Stimulated activated CD4-positive, alpha-beta T cell treated with anti-CD3 and anti-CD28 coated beads, Interleukin-4, amount 100 ng/mL, for 1 hour (primary cell): ENCODE measurements at regions not wholly inside any gene's neighbourhood (a gene's known extent, or its start where the extent isn't known, plus 50 kb on each side); places are given as distances from the start of the nearest gene placed in this dataset.
"Not testable (repeated sequence)": the region's sequence is repeated elsewhere in the genome, so short reads cannot be mapped to it uniquely, and the experiment has no call there.

Source experiments
- DNase-seq: peaks from one replicate; pipeline ENCODE4 v3.0.0-alpha.2; 2020

DNA sequence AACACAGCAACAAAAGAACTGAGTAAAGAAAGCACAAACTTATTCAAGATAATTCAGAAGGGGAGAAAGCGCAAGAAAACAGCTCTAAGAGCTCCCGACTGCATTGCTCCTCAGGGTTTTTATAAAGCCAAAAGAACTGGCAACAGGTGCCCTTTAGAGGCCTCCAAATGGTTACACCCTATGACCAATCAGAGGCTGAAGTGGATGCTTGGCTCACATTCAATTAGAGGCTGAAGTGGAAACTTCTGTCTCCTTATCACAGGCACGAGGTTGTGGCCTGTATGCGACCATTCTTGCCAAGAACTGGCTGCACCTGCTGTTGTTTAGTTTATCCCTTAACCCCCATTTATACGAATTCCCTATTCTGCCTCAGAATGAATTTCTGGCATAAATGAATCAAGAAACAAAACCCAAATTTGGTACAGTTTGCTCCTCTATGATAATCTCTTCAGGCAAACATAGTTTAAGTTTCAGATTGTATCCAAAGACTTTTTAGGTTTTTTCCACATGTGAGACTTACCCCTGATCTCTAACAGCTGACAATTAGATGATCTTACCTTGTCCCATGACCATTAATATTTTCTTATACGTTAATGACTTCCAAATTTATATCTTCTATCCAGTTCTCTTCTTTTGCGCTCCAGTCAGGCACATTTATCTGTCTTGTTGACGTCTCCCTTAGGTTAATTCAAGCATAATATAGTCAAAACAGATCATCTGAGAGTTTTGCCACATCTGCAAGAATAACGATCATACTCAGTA lies 504.8 kb downstream of the NXPH1 start:
- DNase-seq = no peak

DNA sequence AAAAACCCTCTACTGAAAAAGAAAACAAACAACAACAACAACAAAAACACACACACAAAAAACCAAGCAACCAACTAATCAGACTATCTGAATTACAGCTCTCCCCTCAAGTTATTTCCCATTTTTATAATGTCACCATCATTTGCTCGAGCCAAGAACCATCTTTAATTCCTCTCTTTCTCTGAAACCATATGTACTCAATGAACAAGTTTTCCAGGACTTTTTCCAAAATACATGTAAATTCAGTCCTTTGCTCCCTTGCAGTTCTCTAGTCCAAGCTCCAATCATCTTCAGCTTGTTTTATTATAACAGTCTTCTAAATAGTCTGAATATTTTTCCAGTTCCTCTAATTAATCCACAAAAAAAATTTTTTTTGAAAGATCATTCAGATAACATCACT lies 506.0 kb downstream of the NXPH1 start:
- no peak for DNase-seq

DNA sequence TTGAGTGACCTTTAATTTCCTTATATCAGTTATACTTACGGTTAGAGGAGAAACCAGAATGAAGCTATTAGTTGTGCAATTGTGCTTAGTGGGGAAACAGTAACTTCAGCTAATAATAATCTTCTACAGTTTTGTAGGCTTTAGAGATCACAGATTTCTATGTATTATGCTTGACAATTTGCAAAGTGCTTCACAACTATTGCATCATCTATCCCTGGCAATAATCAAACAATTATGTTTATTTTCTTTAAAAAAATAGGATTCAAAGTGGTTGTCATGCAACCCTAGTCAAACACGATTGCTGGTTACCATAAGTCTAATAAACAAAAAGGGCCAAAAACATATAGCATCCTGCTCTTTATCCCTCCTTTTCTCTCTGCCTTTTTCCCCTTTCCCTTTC lies 530.3 kb downstream of the NXPH1 start:
- DNase-seq = no peak

GRCh38 chr7:8965177-8965576 lies 531.8 kb downstream of the NXPH1 start:
- DNase-seq = no peak

DNA sequence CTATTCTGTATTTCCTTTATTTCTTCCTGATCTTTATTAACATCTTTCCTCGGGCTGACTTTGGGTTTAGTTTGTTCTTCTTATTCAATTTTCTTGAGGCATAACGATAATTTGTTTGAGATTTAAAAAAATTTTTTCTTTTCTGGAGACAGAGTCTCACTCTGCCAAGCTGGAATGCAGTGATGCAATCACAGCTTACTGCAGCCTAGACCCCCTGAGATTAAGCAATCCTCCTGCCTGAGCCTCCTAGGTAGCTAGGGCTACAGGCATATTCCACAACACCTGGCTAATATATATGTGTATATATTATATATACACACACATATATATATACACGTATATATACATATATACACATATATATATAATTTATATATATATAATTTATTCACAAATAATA lies 540.2 kb downstream of the NXPH1 start:
- DNase-seq = no peak

DNA sequence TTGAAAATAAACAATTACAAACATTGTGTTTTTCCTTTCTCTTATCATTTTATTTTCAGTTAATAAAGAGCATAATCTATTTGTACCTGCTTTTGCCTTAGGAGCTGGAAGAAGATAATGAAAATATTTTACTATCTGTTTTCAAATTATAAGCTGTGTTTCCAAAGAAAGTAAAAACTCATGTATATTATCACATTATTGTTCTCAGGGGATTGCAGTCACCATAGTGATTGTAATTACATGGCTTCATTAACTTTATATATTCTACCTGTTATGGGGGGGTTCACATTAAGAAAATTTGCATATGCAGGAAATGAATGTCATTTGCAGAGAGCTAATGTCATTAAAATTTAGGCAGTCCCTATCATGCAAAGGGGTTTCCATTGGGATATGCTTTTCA lies 542.3 kb downstream of the NXPH1 start:
- no peak for DNase-seq

- DNase-seq = no peak
Observed at GRCh38 chr7:8982338-8982992, 549.1 kb downstream of the NXPH1 start.

- DNase-seq = no peak
Observed at GRCh38 chr7:8985255-8985654, 551.8 kb downstream of the NXPH1 start.

DNA sequence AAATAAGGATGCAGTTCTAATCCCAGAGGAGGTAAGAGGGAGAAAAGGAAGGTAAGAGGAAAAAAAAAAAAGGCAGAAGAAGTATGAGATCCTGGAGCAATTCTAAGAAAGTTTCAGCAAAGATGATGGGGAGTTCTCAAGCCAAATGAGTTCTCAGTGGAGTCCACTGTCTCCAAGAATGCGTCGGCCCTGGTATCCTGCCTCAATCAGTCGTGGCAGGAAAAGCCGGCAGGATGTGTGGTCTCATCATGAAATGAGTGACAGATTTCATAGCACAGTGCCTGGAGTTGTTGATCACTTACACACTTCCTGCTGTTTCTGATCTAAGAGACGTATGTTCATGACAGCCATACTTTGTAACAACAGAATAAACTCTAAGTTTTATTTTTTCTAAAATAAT lies 554.9 kb downstream of the NXPH1 start:
- DNase-seq = no peak

- DNase-seq = no peak
Observed at GRCh38 chr7:8991159-8991558, 557.8 kb downstream of the NXPH1 start.

- DNase-seq = no peak
Observed at GRCh38 chr7:8998762-8999161, 565.4 kb downstream of the NXPH1 start.

- DNase-seq = no peak
Observed at GRCh38 chr7:9013940-9014339, 580.5 kb downstream of the NXPH1 start.

- DNase-seq = no peak
Observed at GRCh38 chr7:9017286-9017685, 583.9 kb downstream of the NXPH1 start.

DNA sequence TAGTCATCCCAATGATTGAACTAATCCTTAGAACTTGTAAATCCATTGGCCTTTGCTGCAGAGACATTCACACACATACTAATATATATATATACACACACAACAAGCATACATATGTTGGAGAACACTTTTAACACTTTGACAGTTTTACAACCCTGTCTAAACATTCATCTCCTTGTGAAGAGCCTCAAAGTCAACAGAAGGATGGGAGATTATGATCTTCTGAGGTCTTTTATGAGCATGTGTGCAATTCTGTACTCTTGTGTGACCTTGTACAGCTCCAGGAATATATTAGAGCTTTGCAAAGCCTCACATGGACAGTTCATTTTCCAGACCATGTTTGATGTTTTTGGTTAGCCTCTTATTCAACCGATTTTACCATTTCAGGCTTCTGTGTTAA lies 589.0 kb downstream of the NXPH1 start:
- no peak for DNase-seq

GRCh38 chr7:9023675-9024294 lies 590.4 kb downstream of the NXPH1 start:
- DNase-seq = no peak

DNA sequence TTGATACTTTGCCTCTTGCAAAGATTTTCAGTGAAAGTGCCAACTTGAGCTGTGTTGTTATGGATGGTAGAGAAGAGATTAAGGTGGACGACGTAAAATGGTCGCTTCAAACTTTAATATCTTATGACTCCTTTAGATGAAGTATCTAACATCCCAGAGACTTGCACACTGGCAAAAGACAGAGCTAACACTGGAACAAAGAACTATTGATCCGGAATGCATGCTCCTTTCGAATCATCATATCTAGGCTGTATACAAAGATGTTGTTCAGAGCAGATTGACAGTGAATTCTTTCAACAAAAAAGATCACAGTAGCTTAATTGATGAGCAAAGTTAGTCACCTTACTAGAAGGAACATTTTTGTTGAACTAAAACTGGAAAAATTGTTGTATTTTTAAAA lies 592.7 kb downstream of the NXPH1 start:
- DNase-seq = no peak

- DNase-seq = no peak
Observed at GRCh38 chr7:9028012-9028411, 594.6 kb downstream of the NXPH1 start.

DNA sequence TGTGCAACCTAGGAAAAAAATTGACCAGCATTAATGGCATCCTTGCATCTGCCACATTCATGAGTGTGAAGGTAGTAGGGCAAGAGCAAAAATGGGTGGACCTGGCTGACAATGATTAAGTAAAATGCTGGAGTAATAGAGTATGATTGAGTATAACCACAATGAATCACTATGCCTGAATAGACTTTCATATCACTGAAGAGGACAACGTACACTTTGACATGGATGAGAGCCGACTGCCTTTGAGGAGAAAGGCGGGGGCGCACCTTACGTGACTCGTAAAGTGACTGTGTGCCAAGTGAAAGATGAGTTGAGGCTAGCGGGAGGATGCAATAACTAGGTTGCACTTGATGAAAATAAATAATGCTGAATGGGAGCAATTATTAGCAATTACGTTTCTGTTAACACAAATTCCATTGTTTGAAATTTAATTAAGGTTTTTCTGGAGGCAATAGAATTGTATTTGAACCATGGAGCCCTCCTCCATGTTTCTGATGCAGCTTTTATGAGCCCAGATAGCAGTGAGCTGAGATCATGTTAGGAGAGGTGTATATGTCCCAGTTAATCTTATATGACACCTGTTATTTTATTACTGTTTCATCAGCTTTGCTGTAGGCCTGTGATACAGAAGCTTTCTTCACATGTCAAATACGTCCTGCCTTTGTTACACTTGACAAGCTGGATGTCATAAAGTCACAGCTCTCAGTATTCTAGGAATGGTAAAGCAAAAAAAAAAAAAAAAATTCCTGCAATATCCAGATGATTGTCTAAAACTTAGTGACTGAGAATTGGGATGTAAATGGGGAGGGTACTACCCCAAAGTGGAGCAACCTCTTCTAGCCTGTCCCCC lies 596.5 kb downstream of the NXPH1 start:
- DNase-seq = no peak

DNA sequence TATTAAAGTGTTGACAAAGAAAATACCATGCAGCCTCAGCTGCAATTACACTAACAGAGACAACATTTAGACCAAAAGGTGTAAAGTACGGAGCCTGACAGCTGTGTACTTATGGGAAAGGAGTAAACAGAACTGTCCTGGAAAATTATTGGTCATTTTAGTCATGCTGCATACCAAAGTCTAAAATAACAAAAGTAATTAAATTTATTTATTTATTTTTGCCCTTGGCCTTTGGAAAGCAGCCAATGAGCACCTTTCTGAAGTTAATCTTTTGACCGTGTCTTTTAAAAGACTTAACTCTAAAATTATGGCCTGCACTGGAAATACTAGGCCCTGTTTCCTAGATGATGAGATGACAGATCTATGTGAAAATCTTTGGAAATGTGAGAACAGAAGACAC lies 597.6 kb downstream of the NXPH1 start:
- DNase-seq = no peak

DNA sequence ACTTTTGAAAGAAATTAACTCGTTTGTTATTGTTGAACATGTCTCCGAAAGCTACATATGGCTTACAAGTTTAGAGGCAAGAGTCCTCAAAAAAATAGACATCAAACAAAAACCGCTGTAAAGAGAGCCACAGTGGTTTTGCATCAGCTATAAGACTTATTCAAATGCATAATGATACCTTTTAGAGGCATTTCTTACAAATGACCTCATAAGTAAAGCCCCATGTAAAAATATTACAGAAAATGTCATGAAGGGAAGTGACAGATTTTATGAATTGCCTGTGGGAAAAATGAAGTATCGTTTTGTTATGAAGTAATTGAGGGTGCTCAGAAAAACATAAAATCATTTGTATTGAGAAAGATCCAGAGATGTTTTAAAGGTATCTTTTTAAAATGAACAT lies 598.0 kb downstream of the NXPH1 start:
- no peak for DNase-seq

GRCh38 chr7:9036080-9036479 lies 602.7 kb downstream of the NXPH1 start:
- DNase-seq = no peak

DNA sequence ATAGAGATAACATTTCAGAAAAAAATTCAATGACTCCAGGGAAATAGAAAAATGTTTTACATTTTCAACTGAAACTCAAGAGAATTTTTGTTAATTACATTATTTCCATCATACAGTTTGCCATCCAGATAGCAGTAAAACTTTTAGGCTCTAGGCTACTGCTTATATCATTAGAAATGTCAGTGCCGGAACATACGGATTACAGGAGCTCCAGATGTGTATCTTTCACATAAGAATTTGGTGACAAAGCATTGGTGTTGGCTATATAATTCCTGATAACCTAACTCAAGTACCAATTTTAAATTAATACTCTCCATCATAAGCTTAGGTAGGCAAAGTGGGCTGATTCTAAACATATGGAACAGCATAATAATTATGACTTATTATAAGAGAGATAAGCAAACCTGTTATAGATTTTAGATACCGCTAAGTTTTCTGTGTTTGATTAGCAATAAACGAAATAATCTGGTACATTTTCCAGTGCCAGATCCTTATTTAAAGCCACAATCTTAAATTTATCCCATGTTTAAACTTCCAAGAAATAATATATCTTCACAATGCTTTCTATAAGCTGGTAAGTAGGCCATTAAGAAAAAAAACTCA lies 637.9 kb downstream of the NXPH1 start:
- DNase-seq = no peak

DNA sequence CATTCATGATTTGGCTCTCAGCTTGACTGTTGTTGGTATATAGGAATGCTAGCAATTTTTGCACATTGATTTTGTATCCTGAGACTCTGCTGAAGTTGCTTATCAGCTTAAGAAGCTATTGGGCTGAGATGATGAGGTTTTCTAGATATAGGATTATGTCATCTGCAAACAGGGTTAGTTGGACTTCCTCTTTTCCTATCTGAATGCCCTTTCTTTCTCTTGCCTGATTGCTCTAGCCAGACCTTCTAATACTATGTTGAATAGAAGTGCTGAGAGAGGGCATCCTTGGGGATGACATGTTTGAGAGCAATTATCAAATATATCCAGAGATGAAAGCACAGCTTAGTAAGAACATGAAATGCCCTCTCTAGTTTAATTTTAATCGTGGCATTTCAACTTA lies 642.4 kb downstream of the NXPH1 start:
- DNase-seq = not testable (repeated sequence)
